Panc1 (cell line): ENCODE measurements at regions not wholly inside any gene's neighbourhood (a gene's known extent, or its start where the extent isn't known, plus 50 kb on each side); places are given as distances from the start of the nearest gene placed in this dataset.

Experiments
- ATAC-seq: fragments of 200-7000 bp; cut with Tn5 transposase; 2 replicates; pipeline ENCODE4 v1.9.1; 2020; ENCODE audit warnings: mild to moderate bottlenecking, moderate library complexity
- BruUV-seq: library from RNA; stranded (reverse); fragments of 400-500 nt; replicated peaks from 2 replicates; lab custom pipeline; 2021; lab: Mats Ljungman, UMichigan
- CTCF ChIA-PET: fragments of 300-600 bp; sonication (Branson Sonifier 250); formaldehyde crosslinking; loops from one replicate; lab custom pipeline; 2022; ENCODE audit warnings: antibody characterized with exemption; lab: Charles Lee
- POLR2A ChIA-PET: fragments of 300-600 bp; sonication (Branson Sonifier 250); formaldehyde crosslinking; loops from one replicate; lab custom pipeline; 2022; ENCODE audit warnings: antibody characterized with exemption; lab: Charles Lee
- DNase-seq: peaks from one replicate; pipeline ENCODE4 v3.0.0-alpha.2; 2010; ENCODE audit warnings: low read depth, low spot score
- H3K27ac ChIP-seq: 2 replicates; pipeline ENCODE4 v1.5.1; 2011; ENCODE audit warnings: mild to moderate bottlenecking, low read length, inconsistent platforms
- H3K27me3 ChIP-seq: fragments of 200-500 bp; sonication (Bioruptor generic); 2 replicates; pipeline ENCODE4 v1.6.0; 2014; ENCODE audit warnings: low read length, inconsistent platforms; ENCODE audit not compliant: control insufficient read depth, insufficient read depth
- H3K36me3 ChIP-seq: fragments of 200-500 bp; sonication (Bioruptor generic); 2 replicates; pipeline ENCODE4 v1.5.1; 2014; ENCODE audit warnings: inconsistent platforms, mild to moderate bottlenecking, low read length, moderate library complexity; ENCODE audit not compliant: control insufficient read depth, insufficient read depth
- H3K4me1 ChIP-seq: 2 replicates; pipeline ENCODE4 v1.5.1; 2011; ENCODE audit warnings: inconsistent platforms, mild to moderate bottlenecking, low read length, moderate library complexity; ENCODE audit not compliant: control insufficient read depth, insufficient read depth
- H3K4me3 ChIP-seq, 2 experiments: 2 replicates each; pipeline ENCODE4 v1.5.1; 2011 to 2012; ENCODE audit warnings: low read depth in 2 of 2, low read length in 2 of 2, mild to moderate bottlenecking in 2 of 2, inconsistent platforms in 1 of 2, moderate library complexity in 1 of 2
- H3K9me3 ChIP-seq: fragments of 200-500 bp; sonication (Bioruptor generic); 2 replicates; pipeline ENCODE4 v1.5.1; 2014; ENCODE audit warnings: low read depth, mild to moderate bottlenecking, inconsistent platforms, low read length, moderate library complexity; ENCODE audit not compliant: control insufficient read depth, insufficient read depth
- POLR2AphosphoS5 ChIP-seq: IDR thresholded peaks from 2 replicates; pipeline ENCODE4 v1.6.1; 2012; ENCODE audit warnings: mild to moderate bottlenecking, low read depth, low read length, moderate library complexity
- SIN3A ChIP-seq: IDR thresholded peaks from 2 replicates; pipeline ENCODE4 v1.6.1; 2012; ENCODE audit warnings: low read depth, mild to moderate bottlenecking, low read length, moderate library complexity, borderline replicate concordance; ENCODE audit not compliant: insufficient read depth
- TCF7L2 ChIP-seq: IDR thresholded peaks from 2 replicates; pipeline ENCODE4 v1.6.1; 2011; ENCODE audit warnings: mild to moderate bottlenecking, low read depth, low read length, inconsistent platforms
- in situ Hi-C: cut with HindIII; loops from 2 replicates; pipeline ENCODE4 v1.10.0; 2016; ENCODE audit warnings: low sequenced_read_pairs, low pct_unique_long_range_greater_than_20kb
- intact Hi-C: fragments of 100-400 bp; cut with micrococcal nuclease; formaldehyde crosslinking; loops from one replicate; pipeline ENCODE4 v1.10.0; 2022; ENCODE audit not compliant: unreplicated experiment
- TF ChIP-seq, protein P1 (sequence below): fragments of 450-650 bp; IDR thresholded peaks from 2 replicates; pipeline ENCODE4 v1.5.1; 2017; ENCODE audit warnings: mild to moderate bottlenecking
- TF ChIP-seq, protein P2 (sequence below), 2 experiments: IDR thresholded peaks; 2 replicates each; pipeline ENCODE4 v1.6.1; 2011 to 2012; ENCODE audit warnings: low read depth in 2 of 2, control low read depth in 1 of 2, low read length in 1 of 2, mild to moderate bottlenecking in 1 of 2, moderate library complexity in 1 of 2; ENCODE audit not compliant: insufficient read depth in 1 of 2

GRCh38 chr2:203648273-203648672, 58.2 kb upstream of the CD28 start:
- intact Hi-C loops (no loop called here), in situ Hi-C loops (no loop called here)
- ATAC-seq: no peak
- Histone ChIP-seq H3K4me3 (no peak overlapping the region), H3K36me3 (no peaks in the 10 kb centered on the region), H3K4me1 (peaks cover 14% of the 10 kb centered on the region; the same call in 1 of the 2 replicates), H3K27ac (no peak overlapping the region), H3K27me3 (no peaks in the 10 kb centered on the region), H3K9me3 (no peaks in the 10 kb centered on the region)
- POLR2A ChIA-PET: no interaction called here
- BruUV-seq: no TSS peak
- CTCF ChIA-PET: no interaction called here
- no peak for DNase-seq
- no peak for TF ChIP-seq SIN3A
- TF ChIP-seq TCF7L2: no peak
- TF ChIP-seq, protein P1, sequence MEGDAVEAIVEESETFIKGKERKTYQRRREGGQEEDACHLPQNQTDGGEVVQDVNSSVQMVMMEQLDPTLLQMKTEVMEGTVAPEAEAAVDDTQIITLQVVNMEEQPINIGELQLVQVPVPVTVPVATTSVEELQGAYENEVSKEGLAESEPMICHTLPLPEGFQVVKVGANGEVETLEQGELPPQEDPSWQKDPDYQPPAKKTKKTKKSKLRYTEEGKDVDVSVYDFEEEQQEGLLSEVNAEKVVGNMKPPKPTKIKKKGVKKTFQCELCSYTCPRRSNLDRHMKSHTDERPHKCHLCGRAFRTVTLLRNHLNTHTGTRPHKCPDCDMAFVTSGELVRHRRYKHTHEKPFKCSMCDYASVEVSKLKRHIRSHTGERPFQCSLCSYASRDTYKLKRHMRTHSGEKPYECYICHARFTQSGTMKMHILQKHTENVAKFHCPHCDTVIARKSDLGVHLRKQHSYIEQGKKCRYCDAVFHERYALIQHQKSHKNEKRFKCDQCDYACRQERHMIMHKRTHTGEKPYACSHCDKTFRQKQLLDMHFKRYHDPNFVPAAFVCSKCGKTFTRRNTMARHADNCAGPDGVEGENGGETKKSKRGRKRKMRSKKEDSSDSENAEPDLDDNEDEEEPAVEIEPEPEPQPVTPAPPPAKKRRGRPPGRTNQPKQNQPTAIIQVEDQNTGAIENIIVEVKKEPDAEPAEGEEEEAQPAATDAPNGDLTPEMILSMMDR: no peak
- TF ChIP-seq, protein P2, sequence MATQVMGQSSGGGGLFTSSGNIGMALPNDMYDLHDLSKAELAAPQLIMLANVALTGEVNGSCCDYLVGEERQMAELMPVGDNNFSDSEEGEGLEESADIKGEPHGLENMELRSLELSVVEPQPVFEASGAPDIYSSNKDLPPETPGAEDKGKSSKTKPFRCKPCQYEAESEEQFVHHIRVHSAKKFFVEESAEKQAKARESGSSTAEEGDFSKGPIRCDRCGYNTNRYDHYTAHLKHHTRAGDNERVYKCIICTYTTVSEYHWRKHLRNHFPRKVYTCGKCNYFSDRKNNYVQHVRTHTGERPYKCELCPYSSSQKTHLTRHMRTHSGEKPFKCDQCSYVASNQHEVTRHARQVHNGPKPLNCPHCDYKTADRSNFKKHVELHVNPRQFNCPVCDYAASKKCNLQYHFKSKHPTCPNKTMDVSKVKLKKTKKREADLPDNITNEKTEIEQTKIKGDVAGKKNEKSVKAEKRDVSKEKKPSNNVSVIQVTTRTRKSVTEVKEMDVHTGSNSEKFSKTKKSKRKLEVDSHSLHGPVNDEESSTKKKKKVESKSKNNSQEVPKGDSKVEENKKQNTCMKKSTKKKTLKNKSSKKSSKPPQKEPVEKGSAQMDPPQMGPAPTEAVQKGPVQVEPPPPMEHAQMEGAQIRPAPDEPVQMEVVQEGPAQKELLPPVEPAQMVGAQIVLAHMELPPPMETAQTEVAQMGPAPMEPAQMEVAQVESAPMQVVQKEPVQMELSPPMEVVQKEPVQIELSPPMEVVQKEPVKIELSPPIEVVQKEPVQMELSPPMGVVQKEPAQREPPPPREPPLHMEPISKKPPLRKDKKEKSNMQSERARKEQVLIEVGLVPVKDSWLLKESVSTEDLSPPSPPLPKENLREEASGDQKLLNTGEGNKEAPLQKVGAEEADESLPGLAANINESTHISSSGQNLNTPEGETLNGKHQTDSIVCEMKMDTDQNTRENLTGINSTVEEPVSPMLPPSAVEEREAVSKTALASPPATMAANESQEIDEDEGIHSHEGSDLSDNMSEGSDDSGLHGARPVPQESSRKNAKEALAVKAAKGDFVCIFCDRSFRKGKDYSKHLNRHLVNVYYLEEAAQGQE (IDR thresholded peaks at IDR 0.05; ENCODE audit: insufficient read depth in 1 of 2, low read depth in 2 of 2, low read length in 1 of 2): no peak
- TF ChIP-seq POLR2AphosphoS5: no peak

DNA sequence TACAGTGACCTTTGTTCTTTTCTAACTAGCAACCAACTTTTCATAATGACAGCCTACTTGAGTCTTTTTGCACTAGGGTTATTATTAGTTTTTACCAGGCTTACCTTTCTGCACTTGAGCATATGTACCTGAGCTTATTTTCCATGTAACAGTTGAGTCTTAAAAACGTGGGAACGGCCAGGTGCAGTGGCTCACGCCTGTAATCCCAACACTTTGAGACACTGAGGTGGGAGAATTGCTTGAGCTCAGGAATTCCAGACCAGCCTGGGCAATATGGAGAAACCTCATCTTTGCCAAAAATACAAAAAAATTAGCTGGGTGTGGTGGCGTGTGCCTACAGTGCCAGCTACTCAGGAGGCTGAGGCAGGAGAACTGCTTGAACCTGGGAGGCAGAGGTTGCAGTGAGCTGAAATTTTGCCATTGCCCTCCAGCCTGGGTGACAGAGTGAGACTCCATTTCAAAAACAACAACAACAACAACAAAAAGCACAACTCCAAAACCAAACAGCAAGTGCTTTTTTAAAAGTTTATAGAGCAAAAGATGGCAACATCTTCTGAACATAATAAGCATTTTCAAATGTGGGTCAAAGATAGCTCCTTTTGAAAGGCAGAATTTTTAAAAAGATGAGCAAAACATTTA, 57.1 kb upstream of the CD28 start:
- no TSS peak for BruUV-seq
- ATAC-seq: no peak
- H3K27ac ChIP-seq: no peak overlapping the region

More for the DNA sequence above, 57.1 kb upstream of the CD28 start:
- no peaks in the 10 kb centered on the region for H3K27me3 ChIP-seq
- ChIA-PET POLR2A (no interaction called here), CTCF (interaction anchor here (0.6 kb wide), 1 partner anchor 111 kb away, joined by 3 read pairs; no protein-coding TSS in a partner anchor)
- peaks cover 14% of the 10 kb centered on the region; the same call in 1 of the 2 replicates for H3K4me1 ChIP-seq
- H3K4me3 ChIP-seq: no peak overlapping the region
- TF ChIP-seq POLR2AphosphoS5: no peak
- TF ChIP-seq, protein P1: no peak
- in situ Hi-C loops (no loop called here), intact Hi-C loops (no loop called here)
- no peaks in the 10 kb centered on the region for H3K9me3 ChIP-seq
- no peaks in the 10 kb centered on the region for H3K36me3 ChIP-seq
- no peak for DNase-seq
